Right renal pelvis (tissue), 4 donors: ENCODE measurements at regions not wholly inside any gene's neighbourhood (a gene's known extent, or its start where the extent isn't known, plus 50 kb on each side); places are given as distances from the start of the nearest gene placed in this dataset.
A peak's percentile ranks its signal among the peaks of the same experiment; 100 is the strongest.

ENCODE experiments used
- DNase-seq, 4 donors: peaks; one replicate each; pipeline ENCODE4 v3.0.0-alpha.2; 2013; ENCODE audit warnings: low read depth in 4 of 4, low spot score in 3 of 4, missing footprints in 1 of 4

- no peak for DNase-seq
Measured at GRCh38 chr15:85889956-85890619, 95.4 kb upstream of the KLHL25 start.

- no peak for DNase-seq
Measured at GRCh38 chr15:85890620-85890980, 95.9 kb upstream of the KLHL25 start.

GRCh38 chr15:85891470-85891869 lies 96.7 kb upstream of the KLHL25 start:
- no peak for DNase-seq

- DNase-seq, result no peak
Measured at GRCh38 chr15:85892232-85892631, 97.5 kb upstream of the KLHL25 start.

GRCh38 chr15:85897207-85897894 lies 102.6 kb upstream of the KLHL25 start:
- DNase-seq, result no peak

- no peak for DNase-seq
Measured at GRCh38 chr15:85897895-85898717, 103.4 kb upstream of the KLHL25 start.

- DNase-seq, result no peak
Measured at GRCh38 chr15:85899927-85900326, 105.2 kb upstream of the KLHL25 start.

- no peak for DNase-seq
Measured at GRCh38 chr15:85905751-85906450, 111.2 kb upstream of the KLHL25 start.

GRCh38 chr15:85906640-85907039 lies 111.9 kb upstream of the KLHL25 start:
- DNase-seq, result no peak

- DNase-seq, result no peak
Measured at GRCh38 chr15:85910834-85911233, 116.1 kb upstream of the KLHL25 start.

- no peak for DNase-seq
Measured at GRCh38 chr15:85913461-85913860, 118.7 kb upstream of the KLHL25 start.

- peak in 1 of 4 donors; percentile 12 for DNase-seq
Measured at GRCh38 chr15:85920956-85921355, 126.2 kb upstream of the KLHL25 start.

GRCh38 chr15:85924088-85924487 lies 129.4 kb upstream of the KLHL25 start:
- no peak for DNase-seq

- DNase-seq, result no peak
Measured at GRCh38 chr15:85925649-85926237, 131.0 kb upstream of the KLHL25 start.

- no peak for DNase-seq
Measured at GRCh38 chr15:85926834-85927233, 132.1 kb upstream of the KLHL25 start.

- DNase-seq, result no peak
Measured at GRCh38 chr15:85927931-85928537, 133.3 kb upstream of the KLHL25 start.

GRCh38 chr15:85929786-85930185 lies 135.1 kb upstream of the KLHL25 start:
- DNase-seq, result no peak

GRCh38 chr15:85932391-85932790 lies 137.7 kb upstream of the KLHL25 start:
- no peak for DNase-seq

GRCh38 chr15:85934691-85935090 lies 140.0 kb upstream of the KLHL25 start:
- DNase-seq, result no peak

GRCh38 chr15:85935182-85935581 lies 140.5 kb upstream of the KLHL25 start:
- DNase-seq, result no peak
